ENCODE measurements at regions not wholly inside any gene's neighbourhood (a gene's known extent, or its start where the extent isn't known, plus 50 kb on each side); places are given as distances from the start of the nearest gene placed in this dataset.

- no peak for DNase-seq (ENCODE audit: low spot score)
- H3K9me3 ChIP-seq (ENCODE audit: control insufficient read depth in 4 of 4, low read length in 3 of 4): no peaks in the 10 kb centered on the region
- no peaks in the 10 kb centered on the region for H3K4me1 ChIP-seq (ENCODE audit: control insufficient read depth in 4 of 4, insufficient read depth in 4 of 4, low read length in 3 of 4)
- whole genome bisulfite sequencing: 55% methylated on average over 5 of the region's 5 CpGs
- TF ChIP-seq SP1 (IDR thresholded peaks at IDR 0.05) (no peak), ZBTB33 (IDR thresholded peaks at IDR 0.05) (no peak), TAF1 (conservative IDR thresholded peaks at IDR 0.05) (no peak), REST (IDR thresholded peaks at IDR 0.05) (no peak), RXRA (IDR thresholded peaks at IDR 0.05) (no peak), MAX (IDR thresholded peaks at IDR 0.05) (no peak)
- no peak overlapping the region for H3K4me3 ChIP-seq (ENCODE audit: low read depth in 1 of 3, low read length in 3 of 3)
- H3K36me3 ChIP-seq (ENCODE audit: control insufficient read depth in 4 of 4, insufficient read depth in 3 of 4, low read depth in 1 of 4, low read length in 3 of 4): no peaks in the 10 kb centered on the region
- no peak overlapping the region for H3K27ac ChIP-seq (ENCODE audit: low read depth in 1 of 2, low read length in 2 of 2)
- no peaks in the 10 kb centered on the region for H3K27me3 ChIP-seq (ENCODE audit: control insufficient read depth in 4 of 4, insufficient read depth in 4 of 4, low read length in 3 of 4)
- H3K9ac ChIP-seq (ENCODE audit: low read depth in 1 of 2, low read length in 2 of 2): no peak overlapping the region
These were observed 540.7 kb upstream of the NETO1 start for GRCh38 chr18:73408469-73408868.

GRCh38 chr18:73407506-73407905 lies 539.7 kb upstream of the NETO1 start:
- no peak for DNase-seq (ENCODE audit: low spot score)
- no peaks in the 10 kb centered on the region for H3K36me3 ChIP-seq (ENCODE audit: control insufficient read depth in 4 of 4, insufficient read depth in 3 of 4, low read depth in 1 of 4, low read length in 3 of 4)

More at GRCh38 chr18:73407506-73407905, 539.7 kb upstream of the NETO1 start:
- Histone ChIP-seq H3K4me3 (ENCODE audit: low read depth in 1 of 3, low read length in 3 of 3) (no peak overlapping the region), H3K9ac (ENCODE audit: low read depth in 1 of 2, low read length in 2 of 2) (no peak overlapping the region), H3K9me3 (ENCODE audit: control insufficient read depth in 4 of 4, low read length in 3 of 4) (no peaks in the 10 kb centered on the region), H3K27me3 (ENCODE audit: control insufficient read depth in 4 of 4, insufficient read depth in 4 of 4, low read length in 3 of 4) (no peaks in the 10 kb centered on the region), H3K4me1 (ENCODE audit: control insufficient read depth in 4 of 4, insufficient read depth in 4 of 4, low read length in 3 of 4) (no peaks in the 10 kb centered on the region), H3K27ac (ENCODE audit: low read depth in 1 of 2, low read length in 2 of 2) (no peak overlapping the region)
- 42% methylated on average over 1 of the region's 1 CpG for WGBS
- TF ChIP-seq HNF4A (conservative IDR thresholded peaks at IDR 0.05): no peak
- no peak for TF ChIP-seq CTCF (IDR thresholded peaks at IDR 0.05; ENCODE audit: low read depth, low read length, missing input control)
- no peak for TF ChIP-seq ZBTB33 (IDR thresholded peaks at IDR 0.05)
- TF ChIP-seq FOXA2 (IDR thresholded peaks at IDR 0.05): no peak
- no peak for TF ChIP-seq NR2F2 (IDR thresholded peaks at IDR 0.05)
- no peak for TF ChIP-seq REST (IDR thresholded peaks at IDR 0.05)
- no peak for TF ChIP-seq YY1 (IDR thresholded peaks at IDR 0.05)
- no peak for TF ChIP-seq RXRA (IDR thresholded peaks at IDR 0.05)
- TF ChIP-seq JUND (IDR thresholded peaks at IDR 0.05): no peak
- no peak for TF ChIP-seq GABPA (IDR thresholded peaks at IDR 0.05 in 1 of 2, conservative IDR thresholded peaks at IDR 0.05 in 1 of 2)
- TF ChIP-seq SP1 (IDR thresholded peaks at IDR 0.05): no peak
- TF ChIP-seq RAD21 (IDR thresholded peaks at IDR 0.05): no peak
- TF ChIP-seq HNF4G (IDR thresholded peaks at IDR 0.05): no peak
- TF ChIP-seq ATF3 (IDR thresholded peaks at IDR 0.05): no peak
- no peak for TF ChIP-seq TAF1 (conservative IDR thresholded peaks at IDR 0.05)
- TF ChIP-seq EGR1 (IDR thresholded peaks at IDR 0.05; ENCODE audit: low read depth in 2 of 2): no peak
- TF ChIP-seq FOXA1 (IDR thresholded peaks at IDR 0.05): no peak
- TF ChIP-seq MAX (IDR thresholded peaks at IDR 0.05): no peak

Data from liver (tissue), 8 donors.